Erythroblast (primary cell): ENCODE measurements at regions not wholly inside any gene's neighbourhood (a gene's known extent, or its start where the extent isn't known, plus 50 kb on each side); places are given as distances from the start of the nearest gene placed in this dataset.

Source experiments
- GATA1 ChIP-seq: IDR thresholded peaks from 2 replicates; pipeline ENCODE4 v1.6.1; 2011; ENCODE audit warnings: low read depth, mild to moderate bottlenecking, control low read depth, low read length, moderate library complexity
- POLR2A ChIP-seq: IDR thresholded peaks from 2 replicates; pipeline ENCODE4 v1.6.1; 2011; ENCODE audit warnings: mild to moderate bottlenecking, low read length

DNA sequence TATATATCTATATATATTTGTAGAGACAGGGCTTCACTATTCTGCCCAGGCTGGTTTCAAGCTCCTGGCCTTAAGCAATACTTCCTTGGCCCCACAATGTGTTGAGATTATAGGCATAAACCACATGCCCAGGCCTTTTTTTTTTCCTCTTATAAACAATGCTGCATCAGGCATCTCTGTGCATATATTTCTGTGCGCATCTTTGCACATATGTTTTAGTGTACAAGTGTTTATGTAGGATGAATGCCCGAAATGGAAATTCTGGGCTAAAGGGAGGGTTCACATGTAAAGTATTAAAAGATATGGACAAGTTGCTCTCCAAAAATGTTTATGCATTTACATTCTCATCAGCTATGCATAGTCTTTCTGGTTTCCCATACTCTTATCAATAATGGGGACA lies 183.2 kb upstream of the SPRED2 start:
- TF ChIP-seq POLR2A, result no peak
- no peak for TF ChIP-seq GATA1
